AG08395 (cell line): ENCODE measurements at regions not wholly inside any gene's neighbourhood (a gene's known extent, or its start where the extent isn't known, plus 50 kb on each side); places are given as distances from the start of the nearest gene placed in this dataset.

Experiments used
- DNase-seq: peaks from one replicate; pipeline ENCODE4 v3.0.0; 2012; ENCODE audit warnings: mixed read lengths, low spot score

- no peak for DNase-seq
Measured at GRCh38 chr1:219993554-219994433, 52.5 kb downstream of the EPRS1 start.

- no peak for DNase-seq
Measured at GRCh38 chr1:219991919-219992318, 54.4 kb downstream of the EPRS1 start.

GRCh38 chr1:219991511-219991810, 54.8 kb downstream of the EPRS1 start:
- DNase-seq = no peak

- peak; percentile 38 for DNase-seq
Measured at GRCh38 chr1:219990782-219991510, 55.4 kb downstream of the EPRS1 start.

GRCh38 chr1:219989766-219990165, 56.5 kb downstream of the EPRS1 start:
- no peak for DNase-seq

- DNase-seq = no peak
Measured at GRCh38 chr1:219988818-219989217, 57.5 kb downstream of the EPRS1 start.

- DNase-seq = no peak
Measured at GRCh38 chr1:219988387-219988786, 57.9 kb downstream of the EPRS1 start.

GRCh38 chr1:219987325-219987724, 59.0 kb upstream of the SLC30A10 start:
- DNase-seq = no peak

GRCh38 chr1:219985169-219985568, 56.8 kb upstream of the SLC30A10 start:
- no peak for DNase-seq
